ENCODE measurements at regions not wholly inside any gene's neighbourhood (a gene's known extent, or its start where the extent isn't known, plus 50 kb on each side); places are given as distances from the start of the nearest gene placed in this dataset.

- no peak for TF ChIP-seq CTCF (IDR thresholded peaks at IDR 0.05)
- no peak for TF ChIP-seq POLR2A (IDR thresholded peaks at IDR 0.05)
Measured at GRCh38 chr22:22164541-22165272, 79.9 kb upstream of the VPREB1 start.
